HG03520 (cell line): ENCODE measurements at regions not wholly inside any gene's neighbourhood (a gene's known extent, or its start where the extent isn't known, plus 50 kb on each side); places are given as distances from the start of the nearest gene placed in this dataset.

ENCODE experiments used
- ATAC-seq: cut with Tn5 transposase; IDR thresholded peaks from one replicate; pipeline ENCODE4 v1.9.1; 2021; ENCODE audit warnings: mild to moderate bottlenecking, moderate library complexity; ENCODE audit not compliant: unreplicated experiment

- ATAC-seq: no peak
Observed at GRCh38 chr1:218573925-218574324, 228.8 kb downstream of the TGFB2 start.

- no peak for ATAC-seq
Observed at GRCh38 chr1:218575079-218575478, 229.9 kb downstream of the TGFB2 start.

GRCh38 chr1:218575856-218576255, 230.7 kb downstream of the TGFB2 start:
- no peak for ATAC-seq

- ATAC-seq: no peak
Observed at GRCh38 chr1:218582646-218583045, 237.5 kb downstream of the TGFB2 start.

- ATAC-seq: no peak
Observed at GRCh38 chr1:218584418-218585155, 239.5 kb downstream of the TGFB2 start.

- ATAC-seq: no peak
Observed at GRCh38 chr1:218585511-218586184, 240.5 kb downstream of the TGFB2 start.

GRCh38 chr1:218587900-218588299, 242.8 kb downstream of the TGFB2 start:
- no peak for ATAC-seq

GRCh38 chr1:218588540-218589172, 243.5 kb downstream of the TGFB2 start:
- no peak for ATAC-seq

- no peak for ATAC-seq
Observed at GRCh38 chr1:218589487-218589886, 244.4 kb downstream of the TGFB2 start.

GRCh38 chr1:218591966-218592365, 246.8 kb downstream of the TGFB2 start:
- ATAC-seq: no peak

GRCh38 chr1:218592688-218593087, 247.6 kb downstream of the TGFB2 start:
- ATAC-seq: no peak

- no peak for ATAC-seq
Observed at GRCh38 chr1:218600968-218601367, 255.8 kb downstream of the TGFB2 start.

- no peak for ATAC-seq
Observed at GRCh38 chr1:218604217-218604616, 259.1 kb downstream of the TGFB2 start.

GRCh38 chr1:218611916-218612585, 266.9 kb downstream of the TGFB2 start:
- no peak for ATAC-seq

GRCh38 chr1:218613105-218613504, 268.0 kb downstream of the TGFB2 start:
- ATAC-seq: no peak

GRCh38 chr1:218614031-218614430, 268.9 kb downstream of the TGFB2 start:
- no peak for ATAC-seq

GRCh38 chr1:218616681-218617080, 271.5 kb downstream of the TGFB2 start:
- ATAC-seq: no peak

GRCh38 chr1:218617986-218618385, 272.9 kb downstream of the TGFB2 start:
- no peak for ATAC-seq

- ATAC-seq: no peak
Observed at GRCh38 chr1:218620956-218621355, 275.8 kb downstream of the TGFB2 start.

GRCh38 chr1:218624052-218624451, 278.9 kb downstream of the TGFB2 start:
- ATAC-seq: no peak

- ATAC-seq: no peak
Observed at GRCh38 chr1:218625393-218625792, 280.3 kb downstream of the TGFB2 start.
